ENCODE measurements at regions not wholly inside any gene's neighbourhood (a gene's known extent, or its start where the extent isn't known, plus 50 kb on each side); places are given as distances from the start of the nearest gene placed in this dataset.

GRCh38 chr2:67164771-67165522 lies 232.2 kb upstream of the ETAA1 start:
- TF ChIP-seq CTCF (IDR thresholded peaks at IDR 0.05) (no peak), REST (IDR thresholded peaks at IDR 0.05; ENCODE audit: insufficient read depth in 1 of 2, low read depth in 2 of 2, low read length in 1 of 2) (no peak), POLR2AphosphoS5 (IDR thresholded peaks at IDR 0.05; ENCODE audit: low read depth, low read length) (no peak)
